Chondrocyte (in vitro differentiated cells): ENCODE measurements at regions not wholly inside any gene's neighbourhood (a gene's known extent, or its start where the extent isn't known, plus 50 kb on each side); places are given as distances from the start of the nearest gene placed in this dataset.

ENCODE experiments used
- DNase-seq: peaks from one replicate; pipeline ENCODE4 v3.0.0; 2021; ENCODE audit warnings: mixed read lengths, low spot score
- H3K27ac Mint-ChIP-seq: one replicate; pipeline ENCODE4 v1.8.0; 2021; ENCODE audit warnings: mild to moderate bottlenecking, moderate library complexity, mixed read lengths; ENCODE audit not compliant: unreplicated experiment
- H3K27me3 Mint-ChIP-seq: 2 replicates; pipeline ENCODE4 v1.8.0; 2021; ENCODE audit warnings: low read depth, mixed read lengths
- H3K36me3 Mint-ChIP-seq: 2 replicates; pipeline ENCODE4 v1.8.0; 2021; ENCODE audit warnings: low read depth, mixed read lengths
- H3K4me1 Mint-ChIP-seq: 2 replicates; pipeline ENCODE4 v1.8.0; 2021; ENCODE audit warnings: low read depth, mild to moderate bottlenecking, mixed read lengths
- H3K4me3 Mint-ChIP-seq: one replicate; pipeline ENCODE4 v1.8.0; 2021; ENCODE audit warnings: mild to moderate bottlenecking, moderate library complexity, mixed read lengths; ENCODE audit not compliant: unreplicated experiment
- H3K9me3 Mint-ChIP-seq: 2 replicates; pipeline ENCODE4 v1.8.0; 2021; ENCODE audit warnings: low read depth, mixed read lengths
- TF ChIP-seq, protein P1 (sequence below): fragments of 200-600 bp; sonication (generic); IDR thresholded peaks from 2 replicates; pipeline ENCODE4 v1.5.0; 2021; ENCODE audit warnings: antibody characterized with exemption, mild to moderate bottlenecking, moderate library complexity

DNA sequence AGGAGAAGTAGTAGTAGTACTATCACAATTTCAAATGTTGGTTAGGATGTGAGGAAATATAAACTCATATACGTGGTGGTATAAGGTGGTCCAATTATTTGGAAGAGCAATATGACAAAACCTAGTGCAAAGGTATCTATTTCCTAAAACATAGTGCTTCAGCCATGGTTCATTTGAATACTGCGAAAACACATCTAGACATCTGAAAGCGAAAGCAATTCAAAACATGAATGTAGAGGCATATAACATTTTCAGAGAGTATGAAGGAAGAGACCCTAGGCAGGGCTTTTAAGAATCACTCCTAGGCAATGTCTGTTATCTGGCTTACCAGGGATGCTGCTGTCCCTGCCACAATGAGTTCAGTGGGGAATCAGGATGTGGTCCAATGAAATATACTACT is 1085.8 kb downstream of the TDRD15 start:
- H3K27me3 Mint-ChIP-seq: peaks cover 3% of the 10 kb centered on the region

DNA sequence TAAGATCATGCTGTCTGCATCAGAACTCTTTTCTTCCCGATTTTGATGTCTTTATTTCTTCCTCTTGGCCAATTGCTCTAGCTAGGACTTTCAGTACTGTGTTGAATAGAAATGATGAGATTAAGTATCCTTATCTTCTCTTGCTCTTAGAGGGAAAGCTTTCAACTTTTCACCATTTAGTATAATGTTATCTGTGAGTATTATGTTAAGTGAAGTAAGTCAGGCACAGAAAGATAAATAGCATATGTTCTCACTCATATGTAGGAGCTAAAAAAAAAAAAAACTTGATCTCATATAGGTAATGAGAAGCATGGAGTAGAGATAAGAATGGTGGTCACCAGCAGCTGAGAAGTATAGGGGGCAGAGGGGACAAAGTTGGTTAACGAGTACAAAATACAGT is 1089.5 kb downstream of the TDRD15 start:
- no peaks in the 10 kb centered on the region for H3K36me3 Mint-ChIP-seq
- H3K27ac Mint-ChIP-seq: no peak overlapping the region
- no peaks in the 10 kb centered on the region for H3K4me1 Mint-ChIP-seq
- no peaks in the 10 kb centered on the region for H3K9me3 Mint-ChIP-seq
- peaks cover 3% of the 10 kb centered on the region for H3K27me3 Mint-ChIP-seq
- H3K4me3 Mint-ChIP-seq: no peak overlapping the region
- DNase-seq: no peak
- TF ChIP-seq, protein P1, sequence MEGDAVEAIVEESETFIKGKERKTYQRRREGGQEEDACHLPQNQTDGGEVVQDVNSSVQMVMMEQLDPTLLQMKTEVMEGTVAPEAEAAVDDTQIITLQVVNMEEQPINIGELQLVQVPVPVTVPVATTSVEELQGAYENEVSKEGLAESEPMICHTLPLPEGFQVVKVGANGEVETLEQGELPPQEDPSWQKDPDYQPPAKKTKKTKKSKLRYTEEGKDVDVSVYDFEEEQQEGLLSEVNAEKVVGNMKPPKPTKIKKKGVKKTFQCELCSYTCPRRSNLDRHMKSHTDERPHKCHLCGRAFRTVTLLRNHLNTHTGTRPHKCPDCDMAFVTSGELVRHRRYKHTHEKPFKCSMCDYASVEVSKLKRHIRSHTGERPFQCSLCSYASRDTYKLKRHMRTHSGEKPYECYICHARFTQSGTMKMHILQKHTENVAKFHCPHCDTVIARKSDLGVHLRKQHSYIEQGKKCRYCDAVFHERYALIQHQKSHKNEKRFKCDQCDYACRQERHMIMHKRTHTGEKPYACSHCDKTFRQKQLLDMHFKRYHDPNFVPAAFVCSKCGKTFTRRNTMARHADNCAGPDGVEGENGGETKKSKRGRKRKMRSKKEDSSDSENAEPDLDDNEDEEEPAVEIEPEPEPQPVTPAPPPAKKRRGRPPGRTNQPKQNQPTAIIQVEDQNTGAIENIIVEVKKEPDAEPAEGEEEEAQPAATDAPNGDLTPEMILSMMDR: no peak

More for the DNA sequence above, 1085.8 kb downstream of the TDRD15 start:
- Mint-ChIP-seq H3K9me3 (peaks cover 8% of the 10 kb centered on the region), H3K4me3 (no peak overlapping the region), H3K36me3 (no peaks in the 10 kb centered on the region), H3K4me1 (no peaks in the 10 kb centered on the region), H3K27ac (no peak overlapping the region)
- DNase-seq: no peak
- TF ChIP-seq, protein P1: no peak

DNA sequence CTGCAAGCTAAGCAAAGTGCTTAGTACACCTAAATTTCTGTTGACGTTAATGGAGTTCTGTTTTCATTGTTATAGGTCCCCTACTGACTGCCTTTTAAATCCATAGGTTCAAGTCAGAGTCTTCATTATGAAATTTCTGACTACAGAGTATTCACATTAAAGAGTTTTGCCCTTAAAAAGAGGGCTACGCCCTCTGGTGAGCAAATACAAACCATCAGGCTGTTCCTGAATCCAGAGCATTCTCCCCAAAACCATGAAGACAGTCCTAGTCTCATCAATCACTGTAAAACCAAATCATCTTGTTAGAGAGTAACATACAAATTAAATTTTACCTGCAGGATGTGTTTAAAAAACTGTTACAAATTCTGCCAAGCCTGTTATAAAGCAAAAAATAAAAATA is 1091.7 kb downstream of the TDRD15 start:
- no peaks in the 10 kb centered on the region for H3K36me3 Mint-ChIP-seq
- H3K27me3 Mint-ChIP-seq: peaks cover 3% of the 10 kb centered on the region
- DNase-seq: no peak
- peaks cover 1% of the 10 kb centered on the region for H3K9me3 Mint-ChIP-seq
- H3K27ac Mint-ChIP-seq: no peak overlapping the region
- no peak overlapping the region for H3K4me3 Mint-ChIP-seq
- no peaks in the 10 kb centered on the region for H3K4me1 Mint-ChIP-seq
- TF ChIP-seq, protein P1: no peak

DNA sequence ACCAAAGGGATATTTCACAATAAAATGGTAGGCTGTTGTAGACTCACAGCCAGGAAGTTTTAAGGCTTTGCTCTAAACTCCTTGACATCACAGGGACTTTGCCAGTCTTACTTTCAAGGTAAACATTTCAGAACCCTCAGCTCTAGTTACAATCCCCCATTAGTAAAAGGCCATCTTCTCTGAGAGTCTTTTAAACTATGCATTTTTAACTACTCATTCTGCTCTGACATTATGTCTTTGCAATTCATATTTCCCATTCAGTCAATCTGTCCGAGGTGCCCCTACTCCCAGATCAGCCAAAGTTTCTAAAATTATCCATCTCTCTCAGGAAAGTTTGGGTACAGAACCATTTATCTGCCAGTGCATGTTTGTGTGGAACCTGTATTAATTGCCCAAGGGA is 1094.1 kb downstream of the TDRD15 start:
- TF ChIP-seq, protein P1: no peak
- no peak overlapping the region for H3K27ac Mint-ChIP-seq
- H3K36me3 Mint-ChIP-seq: no peaks in the 10 kb centered on the region
- peaks cover 5% of the 10 kb centered on the region for H3K9me3 Mint-ChIP-seq
- no peak overlapping the region for H3K4me3 Mint-ChIP-seq
- DNase-seq: no peak
- no peaks in the 10 kb centered on the region for H3K4me1 Mint-ChIP-seq
- peaks cover 3% of the 10 kb centered on the region for H3K27me3 Mint-ChIP-seq

DNA sequence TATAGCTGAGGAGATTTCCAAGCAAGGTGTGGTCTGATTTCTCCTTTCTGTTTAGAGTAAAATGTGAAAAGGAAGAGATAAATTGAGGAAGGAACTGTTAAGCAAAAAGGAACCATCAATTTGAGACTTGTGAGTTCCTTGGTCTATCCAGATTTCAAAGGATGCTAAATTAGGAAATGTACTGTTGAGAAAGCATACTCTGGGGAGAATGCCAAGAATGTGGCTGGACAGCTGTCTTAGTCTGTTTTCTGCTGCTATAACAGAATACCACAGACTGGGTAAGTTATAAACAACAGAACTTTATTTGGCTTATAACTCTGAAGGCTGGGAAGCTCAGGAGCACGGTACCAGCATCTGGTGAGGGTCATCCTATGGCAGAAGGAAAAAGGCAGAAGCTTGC is 1097.2 kb downstream of the TDRD15 start:
- peaks cover 10% of the 10 kb centered on the region for H3K9me3 Mint-ChIP-seq
- H3K4me3 Mint-ChIP-seq: no peak overlapping the region
- H3K27ac Mint-ChIP-seq: no peak overlapping the region
- no peaks in the 10 kb centered on the region for H3K36me3 Mint-ChIP-seq
- H3K27me3 Mint-ChIP-seq: no peaks in the 10 kb centered on the region
- TF ChIP-seq, protein P1: no peak
- no peaks in the 10 kb centered on the region for H3K4me1 Mint-ChIP-seq
- DNase-seq: no peak
